WTC11 (cell line): ENCODE measurements at regions not wholly inside any gene's neighbourhood (a gene's known extent, or its start where the extent isn't known, plus 50 kb on each side); places are given as distances from the start of the nearest gene placed in this dataset.

Source experiments
- ATAC-seq: fragments of 200-7000 bp; cut with Tn5 transposase; 2 replicates; pipeline ENCODE4 v1.10.0; 2021; ENCODE audit warnings: mild to moderate bottlenecking, moderate library complexity
- CTCF ChIA-PET: fragments of 300-600 bp; sonication (Branson Sonifier 250); formaldehyde crosslinking; loops from one replicate; lab custom pipeline; 2021; ENCODE audit warnings: antibody characterized with exemption; lab: Charles Lee
- POLR2A ChIA-PET: fragments of 350-600 bp; sonication (Branson Sonifier 250); formaldehyde crosslinking; loops from one replicate; lab custom pipeline; 2021; ENCODE audit warnings: antibody characterized with exemption; lab: Charles Lee
- DNase-seq: peaks from one replicate; pipeline ENCODE4 v3.0.0; 2021; ENCODE audit warnings: low spot score
- H3K27ac Mint-ChIP-seq: 2 replicates; pipeline ENCODE4 v1.8.0; 2021; ENCODE audit warnings: mixed read lengths
- H3K27me3 Mint-ChIP-seq: 2 replicates; pipeline ENCODE4 v1.8.0; 2021; ENCODE audit warnings: low read depth, mild to moderate bottlenecking, moderate library complexity, mixed read lengths
- H3K36me3 Mint-ChIP-seq: 2 replicates; pipeline ENCODE4 v1.8.0; 2021; ENCODE audit warnings: mixed read lengths
- H3K4me1 Mint-ChIP-seq: 2 replicates; pipeline ENCODE4 v1.8.0; 2022; ENCODE audit warnings: mixed read lengths
- H3K4me3 Mint-ChIP-seq: 2 replicates; pipeline ENCODE4 v1.8.0; 2021; ENCODE audit warnings: mild to moderate bottlenecking, moderate library complexity, mixed read lengths
- H3K9me3 Mint-ChIP-seq: 2 replicates; pipeline ENCODE4 v1.8.0; 2021; ENCODE audit warnings: mixed read lengths
- ESRRA ChIP-seq: sonication (generic); formaldehyde crosslinking; IDR thresholded peaks from 2 replicates; pipeline ENCODE4 v1.8.1; 2022; ENCODE audit warnings: mild to moderate bottlenecking, missing genetic modification reagents, borderline replicate concordance
- GRHL2 ChIP-seq: fragments of 250-450 bp; sonication (Bioruptor Pico); IDR thresholded peaks from 2 replicates; pipeline ENCODE4 v1.8.0; 2022; ENCODE audit warnings: mild to moderate bottlenecking, moderate library complexity; ENCODE audit not compliant: insufficient replicate concordance, severe bottlenecking
- IRF2 ChIP-seq: sonication (generic); formaldehyde crosslinking; IDR thresholded peaks from 2 replicates; pipeline ENCODE4 v1.8.0; 2022; ENCODE audit warnings: low read depth, missing genetic modification reagents, borderline replicate concordance
- MYBL2 ChIP-seq: sonication (generic); formaldehyde crosslinking; IDR thresholded peaks from 2 replicates; pipeline ENCODE4 v1.8.1; 2023; ENCODE audit warnings: mild to moderate bottlenecking, moderate library complexity, missing genetic modification reagents
- NFE2L1 ChIP-seq: sonication (generic); formaldehyde crosslinking; IDR thresholded peaks from 2 replicates; pipeline ENCODE4 v1.8.1; 2023; ENCODE audit warnings: missing genetic modification reagents
- NR1H2 ChIP-seq: sonication (generic); formaldehyde crosslinking; IDR thresholded peaks from 2 replicates; pipeline ENCODE4 v1.9.0; 2021; ENCODE audit warnings: mild to moderate bottlenecking, moderate library complexity, missing genetic modification reagents
- PRDM15 ChIP-seq: sonication (generic); formaldehyde crosslinking; IDR thresholded peaks from 2 replicates; pipeline ENCODE4 v1.8.0; 2022; ENCODE audit warnings: missing genetic modification reagents
- RELA ChIP-seq: sonication (generic); formaldehyde crosslinking; IDR thresholded peaks from 2 replicates; pipeline ENCODE4 v1.8.1; 2022; ENCODE audit warnings: missing genetic modification reagents, mild to moderate bottlenecking, borderline replicate concordance
- SMAD3 ChIP-seq: sonication (generic); formaldehyde crosslinking; IDR thresholded peaks from 2 replicates; pipeline ENCODE4 v1.8.0; 2022; ENCODE audit warnings: missing genetic modification reagents, mild to moderate bottlenecking, borderline replicate concordance
- TEAD1 ChIP-seq: sonication (generic); formaldehyde crosslinking; IDR thresholded peaks from 2 replicates; pipeline ENCODE4 v1.8.0; 2022; ENCODE audit warnings: mild to moderate bottlenecking, missing genetic modification reagents
- ZBTB21 ChIP-seq: sonication (generic); formaldehyde crosslinking; IDR thresholded peaks from 2 replicates; pipeline ENCODE4 v1.8.1; 2023; ENCODE audit warnings: mild to moderate bottlenecking, missing genetic modification reagents, borderline replicate concordance
- ZMAT4 ChIP-seq: fragments of 250-450 bp; sonication (Bioruptor Pico); IDR thresholded peaks from 2 replicates; pipeline ENCODE4 v1.9.0; 2021; ENCODE audit warnings: mild to moderate bottlenecking
- TF ChIP-seq, protein P1 (sequence below): sonication (generic); formaldehyde crosslinking; IDR thresholded peaks from 2 replicates; pipeline ENCODE4 v1.8.1; 2023; ENCODE audit warnings: mild to moderate bottlenecking, missing genetic modification reagents, borderline replicate concordance
- TF ChIP-seq, protein P2 (sequence below): sonication (generic); formaldehyde crosslinking; IDR thresholded peaks from 2 replicates; pipeline ENCODE4 v1.8.0; 2022; ENCODE audit warnings: mild to moderate bottlenecking, missing genetic modification reagents
- TF ChIP-seq, protein P3 (sequence below): fragments of 250-450 bp; sonication (Bioruptor Pico); IDR thresholded peaks from 2 replicates; pipeline ENCODE4 v2.1.2; 2022; ENCODE audit warnings: mild to moderate bottlenecking, moderate library complexity

GRCh38 chr20:58148891-58149290, 79.6 kb downstream of the ANKRD60 start:
- H3K36me3 Mint-ChIP-seq = no peaks in the 10 kb centered on the region
- TF ChIP-seq ESRRA (CRISPR knock-in tag) (no peak), ZBTB21 (no peak), MYBL2 (no peak), SMAD3 (no peak), TEAD1 (no peak), NFE2L1 (CRISPR knock-in tag) (no peak), RELA (CRISPR knock-in tag) (no peak), GRHL2 (no peak), PRDM15 (CRISPR knock-in tag) (no peak), NR1H2 (CRISPR knock-in tag) (no peak), ZMAT4 (CRISPR knock-in tag) (no peak), IRF2 (CRISPR knock-in tag) (no peak)
- TF ChIP-seq, protein P1, sequence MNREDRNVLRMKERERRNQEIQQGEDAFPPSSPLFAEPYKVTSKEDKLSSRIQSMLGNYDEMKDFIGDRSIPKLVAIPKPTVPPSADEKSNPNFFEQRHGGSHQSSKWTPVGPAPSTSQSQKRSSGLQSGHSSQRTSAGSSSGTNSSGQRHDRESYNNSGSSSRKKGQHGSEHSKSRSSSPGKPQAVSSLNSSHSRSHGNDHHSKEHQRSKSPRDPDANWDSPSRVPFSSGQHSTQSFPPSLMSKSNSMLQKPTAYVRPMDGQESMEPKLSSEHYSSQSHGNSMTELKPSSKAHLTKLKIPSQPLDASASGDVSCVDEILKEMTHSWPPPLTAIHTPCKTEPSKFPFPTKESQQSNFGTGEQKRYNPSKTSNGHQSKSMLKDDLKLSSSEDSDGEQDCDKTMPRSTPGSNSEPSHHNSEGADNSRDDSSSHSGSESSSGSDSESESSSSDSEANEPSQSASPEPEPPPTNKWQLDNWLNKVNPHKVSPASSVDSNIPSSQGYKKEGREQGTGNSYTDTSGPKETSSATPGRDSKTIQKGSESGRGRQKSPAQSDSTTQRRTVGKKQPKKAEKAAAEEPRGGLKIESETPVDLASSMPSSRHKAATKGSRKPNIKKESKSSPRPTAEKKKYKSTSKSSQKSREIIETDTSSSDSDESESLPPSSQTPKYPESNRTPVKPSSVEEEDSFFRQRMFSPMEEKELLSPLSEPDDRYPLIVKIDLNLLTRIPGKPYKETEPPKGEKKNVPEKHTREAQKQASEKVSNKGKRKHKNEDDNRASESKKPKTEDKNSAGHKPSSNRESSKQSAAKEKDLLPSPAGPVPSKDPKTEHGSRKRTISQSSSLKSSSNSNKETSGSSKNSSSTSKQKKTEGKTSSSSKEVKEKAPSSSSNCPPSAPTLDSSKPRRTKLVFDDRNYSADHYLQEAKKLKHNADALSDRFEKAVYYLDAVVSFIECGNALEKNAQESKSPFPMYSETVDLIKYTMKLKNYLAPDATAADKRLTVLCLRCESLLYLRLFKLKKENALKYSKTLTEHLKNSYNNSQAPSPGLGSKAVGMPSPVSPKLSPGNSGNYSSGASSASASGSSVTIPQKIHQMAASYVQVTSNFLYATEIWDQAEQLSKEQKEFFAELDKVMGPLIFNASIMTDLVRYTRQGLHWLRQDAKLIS (CRISPR knock-in tag) = no peak
- TF ChIP-seq, protein P2, sequence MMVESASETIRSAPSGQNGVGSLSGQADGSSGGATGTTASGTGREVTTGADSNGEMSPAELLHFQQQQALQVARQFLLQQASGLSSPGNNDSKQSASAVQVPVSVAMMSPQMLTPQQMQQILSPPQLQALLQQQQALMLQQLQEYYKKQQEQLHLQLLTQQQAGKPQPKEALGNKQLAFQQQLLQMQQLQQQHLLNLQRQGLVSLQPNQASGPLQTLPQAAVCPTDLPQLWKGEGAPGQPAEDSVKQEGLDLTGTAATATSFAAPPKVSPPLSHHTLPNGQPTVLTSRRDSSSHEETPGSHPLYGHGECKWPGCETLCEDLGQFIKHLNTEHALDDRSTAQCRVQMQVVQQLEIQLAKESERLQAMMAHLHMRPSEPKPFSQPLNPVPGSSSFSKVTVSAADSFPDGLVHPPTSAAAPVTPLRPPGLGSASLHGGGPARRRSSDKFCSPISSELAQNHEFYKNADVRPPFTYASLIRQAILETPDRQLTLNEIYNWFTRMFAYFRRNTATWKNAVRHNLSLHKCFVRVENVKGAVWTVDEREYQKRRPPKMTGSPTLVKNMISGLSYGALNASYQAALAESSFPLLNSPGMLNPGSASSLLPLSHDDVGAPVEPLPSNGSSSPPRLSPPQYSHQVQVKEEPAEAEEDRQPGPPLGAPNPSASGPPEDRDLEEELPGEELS (CRISPR knock-in tag) = no peak
- TF ChIP-seq, protein P3, sequence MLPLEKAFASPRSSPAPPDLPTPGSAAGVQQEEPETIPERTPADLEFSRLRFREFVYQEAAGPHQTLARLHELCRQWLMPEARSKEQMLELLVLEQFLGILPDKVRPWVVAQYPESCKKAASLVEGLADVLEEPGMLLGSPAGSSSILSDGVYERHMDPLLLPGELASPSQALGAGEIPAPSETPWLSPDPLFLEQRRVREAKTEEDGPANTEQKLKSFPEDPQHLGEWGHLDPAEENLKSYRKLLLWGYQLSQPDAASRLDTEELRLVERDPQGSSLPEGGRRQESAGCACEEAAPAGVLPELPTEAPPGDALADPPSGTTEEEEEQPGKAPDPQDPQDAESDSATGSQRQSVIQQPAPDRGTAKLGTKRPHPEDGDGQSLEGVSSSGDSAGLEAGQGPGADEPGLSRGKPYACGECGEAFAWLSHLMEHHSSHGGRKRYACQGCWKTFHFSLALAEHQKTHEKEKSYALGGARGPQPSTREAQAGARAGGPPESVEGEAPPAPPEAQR (CRISPR knock-in tag) = no peak
- TF ChIP-seq, all 79 proteins: peak for 0
- Mint-ChIP-seq H3K9me3 (peaks cover 10% of the 10 kb centered on the region), H3K27me3 (peaks cover 44% of the 10 kb centered on the region), H3K27ac (no peak overlapping the region), H3K4me1 (peaks cover 14% of the 10 kb centered on the region), H3K4me3 (no peak overlapping the region)
- ATAC-seq = no peak
- CTCF ChIA-PET = no interaction called here
- POLR2A ChIA-PET = no interaction called here
- DNase-seq = no peak
